Activated naive CD4-positive, alpha-beta T cell treated with anti-CD3 and anti-CD28 coated beads, Interleukin-2, amount 50 U/mL, for 16 hours (primary cell): ENCODE measurements at regions not wholly inside any gene's neighbourhood (a gene's known extent, or its start where the extent isn't known, plus 50 kb on each side); places are given as distances from the start of the nearest gene placed in this dataset.

Source experiments
- DNase-seq: peaks from one replicate; pipeline ENCODE4 v3.0.0-alpha.2; 2020

DNA sequence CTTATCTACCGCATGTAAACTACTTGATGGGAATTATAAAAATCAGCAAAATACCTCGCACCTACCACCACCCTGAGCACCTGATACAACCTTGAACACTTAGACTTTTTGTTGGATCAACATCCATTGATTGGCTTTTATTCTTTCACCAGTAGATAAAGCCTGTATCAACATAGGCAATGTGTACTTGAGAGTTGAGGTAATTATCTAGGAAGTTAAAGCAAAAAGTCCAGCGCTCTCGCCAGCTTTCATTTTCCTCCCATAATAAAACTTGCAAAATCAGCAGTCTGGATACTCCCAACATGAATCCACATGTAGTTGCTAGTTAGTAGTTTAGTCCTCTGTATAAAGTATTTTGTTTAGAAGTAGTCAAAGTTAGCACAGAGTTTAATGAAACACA, 132.0 kb upstream of the PRDM1 start:
- DNase-seq = no peak

DNA sequence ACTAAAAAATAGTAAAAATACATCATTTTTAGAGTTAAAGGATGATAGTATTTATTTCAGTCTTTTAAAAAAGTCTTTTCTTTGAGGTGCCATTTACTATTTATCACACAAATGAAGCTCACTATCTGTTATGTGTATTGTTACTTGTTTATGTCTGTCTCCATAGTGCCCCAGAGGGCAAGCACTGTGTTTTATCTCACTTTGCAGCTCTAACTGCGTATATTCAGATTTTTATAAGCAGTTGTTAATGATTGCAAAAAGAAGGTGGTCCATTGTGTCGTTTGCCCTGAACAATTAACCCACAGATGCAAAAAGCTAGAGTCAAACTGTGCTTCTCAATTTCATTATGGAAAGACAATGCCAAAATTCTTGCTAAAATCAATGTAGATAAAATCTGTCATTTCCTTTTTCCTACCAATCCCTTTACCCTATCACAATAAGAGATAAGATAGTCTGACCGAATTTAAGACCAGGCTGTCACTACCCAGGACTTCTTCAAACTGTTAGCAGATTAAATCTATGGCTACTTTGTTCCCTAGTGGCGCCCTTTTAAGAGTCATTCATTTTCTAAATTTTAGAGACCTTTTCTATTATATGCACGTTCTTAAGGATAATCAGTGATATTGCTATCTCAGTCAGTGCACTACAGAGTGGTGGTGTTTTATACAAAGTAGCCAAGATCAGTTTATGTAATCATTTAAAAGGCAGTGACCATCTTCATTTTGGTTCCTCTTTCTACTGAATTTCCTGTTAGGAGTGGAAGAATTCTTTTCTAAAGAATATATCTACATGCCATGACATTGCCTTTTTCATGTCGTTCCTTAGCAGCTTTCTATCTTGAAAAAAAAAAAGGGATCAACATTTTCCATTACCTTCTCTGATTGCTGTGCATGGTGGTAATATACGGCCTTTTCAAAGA, 133.1 kb upstream of the PRDM1 start:
- no peak for DNase-seq

DNA sequence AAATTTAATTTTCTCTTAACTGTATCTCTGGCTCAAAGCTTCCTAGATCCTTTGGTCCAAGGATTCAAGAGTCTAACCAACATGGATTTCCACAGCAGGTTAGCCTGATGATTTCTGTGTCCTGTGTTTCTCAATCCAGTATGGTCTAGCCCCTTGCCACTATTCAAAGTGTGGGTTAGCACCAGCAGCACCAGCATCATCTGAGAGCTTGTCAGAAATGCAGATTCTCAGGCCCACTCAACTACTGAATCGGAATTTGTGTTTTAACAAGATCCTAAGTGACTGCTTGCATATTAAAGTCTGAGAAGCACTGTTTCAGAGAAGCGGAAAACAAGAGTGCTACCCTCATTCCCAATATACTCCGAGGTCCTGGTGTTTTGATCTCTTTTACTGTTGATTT, 133.8 kb upstream of the PRDM1 start:
- no peak for DNase-seq

DNA sequence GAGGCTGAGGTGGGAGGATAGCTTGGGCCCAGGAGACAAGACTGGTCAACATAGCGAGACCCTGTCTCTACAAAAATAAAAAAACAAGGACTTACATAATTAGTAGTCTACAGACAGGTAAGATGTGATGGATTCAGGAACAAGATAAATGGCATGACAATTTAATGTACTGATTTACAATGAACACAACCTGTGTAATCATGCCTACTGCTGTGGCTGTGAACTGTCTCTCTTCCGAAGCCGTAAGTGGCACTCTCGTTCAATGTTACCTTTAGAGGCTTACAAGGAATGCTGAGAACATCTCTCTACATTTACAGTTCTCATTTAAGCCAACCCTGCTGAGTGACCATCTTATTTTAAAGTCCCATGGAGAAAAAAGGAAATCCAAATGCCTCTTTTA, 134.8 kb upstream of the PRDM1 start:
- no peak for DNase-seq

DNA sequence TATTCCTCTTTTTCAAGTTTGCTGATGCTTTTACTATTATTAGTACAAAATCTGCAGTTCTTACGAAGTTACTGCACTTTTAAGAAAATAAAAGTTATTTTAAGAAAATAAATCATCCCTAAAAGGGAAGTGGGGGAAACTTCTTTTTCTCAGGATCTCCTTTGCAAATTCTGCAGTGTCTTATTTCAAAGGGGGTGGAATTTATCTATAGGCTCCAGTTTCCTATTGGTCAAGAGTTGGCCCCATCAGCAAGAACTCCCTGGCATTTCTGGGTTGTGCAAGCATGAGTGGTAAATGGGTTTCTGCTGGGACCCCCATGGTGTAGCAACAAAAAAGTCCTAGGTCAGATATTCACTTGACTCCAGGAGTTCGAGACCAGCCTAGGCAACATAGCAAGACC, 136.3 kb upstream of the PRDM1 start:
- DNase-seq = no peak

DNA sequence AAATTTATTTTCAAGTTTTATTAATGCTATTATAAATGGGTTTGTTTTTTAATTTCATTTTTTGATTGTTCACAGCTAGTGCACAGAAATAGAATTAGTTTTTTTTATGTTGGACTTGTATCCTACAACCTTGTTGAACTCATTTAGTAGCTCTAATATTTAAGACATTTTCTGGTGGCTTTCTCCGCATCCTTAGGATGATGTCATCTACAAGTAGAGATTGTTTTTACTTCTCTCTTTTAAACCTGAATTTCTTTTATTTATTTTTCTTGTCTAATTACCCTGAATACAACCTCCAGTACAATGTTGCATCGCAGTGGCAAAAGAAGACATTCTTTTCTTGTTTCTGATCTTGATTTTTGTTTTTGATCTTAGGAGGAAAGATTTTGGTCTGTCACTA, 142.6 kb upstream of the PRDM1 start:
- no peak for DNase-seq

DNA sequence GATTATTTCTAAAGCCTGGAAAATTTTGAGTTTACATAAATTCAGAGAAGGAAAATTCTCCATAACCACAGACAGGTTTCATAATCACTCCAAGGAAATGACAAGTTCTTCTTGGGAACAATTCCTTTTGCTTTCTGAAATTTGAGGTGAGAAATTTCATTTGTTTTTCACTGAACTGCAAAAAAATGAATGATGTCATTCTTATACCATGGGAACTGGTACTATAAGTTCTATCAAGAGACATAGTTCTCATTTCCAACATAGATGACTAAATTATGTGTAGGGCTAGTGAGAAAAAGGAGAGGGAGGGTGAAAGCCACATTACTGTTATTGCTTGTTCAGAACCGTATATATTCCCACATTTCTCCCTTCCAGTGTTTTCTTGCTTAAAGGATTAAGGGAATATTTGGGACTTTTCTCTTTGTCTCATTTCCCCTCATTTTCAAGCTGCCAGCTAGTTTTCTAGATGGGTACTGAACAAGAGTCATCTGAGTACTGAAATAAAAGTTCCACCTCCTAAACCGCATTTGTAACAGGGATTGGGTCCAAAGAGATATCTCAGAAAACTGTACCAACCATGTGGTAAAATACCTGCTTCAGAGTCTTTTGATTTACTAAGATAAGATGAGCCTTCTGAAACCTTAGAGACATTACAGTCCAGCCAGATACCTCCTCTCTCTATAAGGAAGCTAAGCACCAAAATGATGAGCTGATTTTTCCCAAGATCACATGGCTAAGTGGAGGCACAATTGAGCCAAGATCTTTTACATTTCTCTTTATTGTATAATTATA, 144.3 kb upstream of the PRDM1 start:
- no peak for DNase-seq

DNA sequence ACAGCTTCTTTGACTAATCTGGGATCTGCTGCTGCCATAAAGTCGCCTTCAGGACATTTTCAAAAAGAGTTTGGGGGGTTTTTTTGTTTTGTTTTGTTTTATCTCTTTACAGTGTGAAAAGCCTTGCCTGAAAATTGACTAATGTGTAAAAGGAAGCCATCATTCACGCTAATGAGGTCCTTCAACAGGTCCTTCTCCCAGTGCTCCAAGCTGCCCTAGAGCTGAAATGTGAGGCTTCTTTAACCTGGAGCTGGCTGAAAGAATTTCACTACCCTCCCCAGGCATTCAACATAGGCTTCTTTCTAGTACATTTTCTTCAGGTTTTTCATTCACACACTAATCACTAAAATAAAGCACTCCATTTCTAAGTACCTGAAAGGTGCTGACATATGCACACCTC, 145.1 kb upstream of the PRDM1 start:
- no peak for DNase-seq

DNA sequence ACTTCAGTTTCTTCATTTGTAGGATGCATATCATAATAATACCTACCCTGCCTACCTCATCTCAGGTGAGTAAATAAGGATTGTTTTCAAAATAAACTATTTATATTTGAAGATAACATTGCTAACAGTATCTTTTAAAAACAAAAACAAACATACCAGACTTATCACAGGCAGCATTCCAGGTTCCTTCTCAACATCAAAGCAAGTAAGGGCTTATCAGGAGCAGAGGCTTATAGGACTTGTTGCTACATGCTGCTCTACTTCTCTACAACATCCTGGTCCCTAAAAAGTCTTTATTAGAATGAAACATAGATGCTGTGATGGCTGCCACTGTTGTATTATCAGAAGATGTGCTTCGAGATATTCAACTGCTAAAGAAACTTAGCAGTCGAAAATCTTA, 149.2 kb upstream of the PRDM1 start:
- no peak for DNase-seq

DNA sequence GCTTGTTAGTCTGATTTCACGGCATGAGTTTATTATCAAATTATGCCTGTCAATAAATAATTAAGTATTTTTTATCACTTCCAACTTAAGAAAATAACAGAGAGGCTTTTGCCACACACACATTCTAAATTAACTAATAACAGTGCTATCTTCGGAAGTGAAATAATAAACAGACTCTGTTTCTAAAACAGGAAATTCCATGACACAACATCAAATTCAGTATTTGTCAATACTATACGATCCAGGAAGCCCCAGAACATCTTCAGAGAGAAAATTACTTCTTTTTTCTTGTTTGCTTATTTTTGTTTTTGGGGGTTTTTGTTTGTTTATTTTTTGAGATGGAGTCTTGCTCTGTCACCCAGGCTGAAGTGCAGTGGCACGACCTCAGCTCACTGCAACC, 150.7 kb upstream of the PRDM1 start:
- no peak for DNase-seq

DNA sequence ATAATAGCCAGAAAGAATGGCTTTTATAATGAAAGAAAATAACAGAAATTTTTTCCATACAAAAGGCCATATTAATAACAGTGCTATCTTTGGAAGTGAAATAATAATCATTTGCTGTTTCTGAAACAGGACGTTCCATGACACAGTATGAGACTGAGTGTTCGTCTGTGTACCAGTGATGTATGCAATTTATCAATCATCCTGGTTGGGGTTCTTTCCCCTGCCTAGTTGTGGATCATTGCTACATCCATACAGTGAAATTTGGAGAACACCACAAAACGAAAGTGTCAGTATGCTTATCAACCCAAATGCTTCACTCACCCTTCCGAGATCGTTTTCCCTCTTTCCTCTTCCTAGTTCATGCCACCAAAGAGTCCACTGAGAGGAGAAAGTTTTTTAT, 151.4 kb upstream of the PRDM1 start:
- DNase-seq = no peak

DNA sequence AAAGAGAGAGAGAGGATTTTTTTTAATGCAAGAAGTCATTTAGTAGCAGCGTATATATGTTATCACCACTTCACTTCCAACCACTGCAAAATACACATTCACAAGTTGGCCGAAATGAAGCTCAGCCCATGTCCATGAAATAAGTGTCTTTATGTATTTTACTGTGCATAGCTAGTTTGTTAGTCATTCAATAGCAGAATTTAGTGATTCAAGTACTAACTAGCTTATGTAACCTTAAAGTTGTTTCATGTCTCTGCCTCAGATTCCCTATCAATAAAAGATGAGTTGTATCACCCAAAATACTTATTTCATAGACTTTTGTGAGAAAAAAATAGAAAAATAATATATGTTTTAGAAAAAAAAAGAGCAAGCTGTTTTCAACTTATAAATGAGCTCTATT, 153.7 kb upstream of the PRDM1 start:
- no peak for DNase-seq

DNA sequence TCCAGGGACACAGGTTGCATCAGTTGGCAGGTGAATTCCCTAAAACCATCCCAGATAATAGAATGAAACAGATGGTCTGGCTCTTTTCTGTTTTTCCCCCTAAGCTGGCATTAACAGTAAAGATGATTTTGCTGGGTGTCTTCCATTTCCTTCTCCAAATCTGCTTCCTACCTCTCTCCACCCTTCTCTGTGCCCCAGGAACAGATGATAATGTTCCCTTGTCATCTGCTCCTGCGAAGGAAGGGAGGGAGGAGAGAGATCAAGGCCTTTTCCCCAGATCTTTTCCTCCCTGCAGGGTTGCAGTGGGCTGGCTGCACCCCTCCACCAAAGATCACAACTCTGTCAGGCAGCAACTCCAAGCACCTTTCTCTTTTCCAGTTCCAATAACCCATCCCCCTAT, 156.5 kb upstream of the PRDM1 start:
- no peak for DNase-seq

DNA sequence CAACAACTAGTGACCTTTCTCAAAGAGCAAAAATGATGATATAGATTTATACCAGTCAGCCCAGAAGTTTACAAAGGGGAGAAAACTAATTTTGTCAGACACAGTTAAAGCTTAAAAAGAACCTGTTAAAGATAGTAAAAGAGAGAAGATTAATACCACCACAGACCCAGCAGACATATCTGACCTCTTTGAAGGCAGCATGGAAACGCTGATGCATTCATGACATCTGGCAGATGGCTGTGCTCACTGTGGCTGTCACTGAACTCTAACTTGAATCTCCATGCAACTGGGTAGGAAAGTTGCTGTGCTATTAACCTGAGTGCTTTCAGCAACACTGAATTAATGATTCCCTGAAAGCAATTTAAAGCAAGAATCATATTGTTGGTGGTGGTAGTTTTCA, 159.8 kb upstream of the PRDM1 start:
- DNase-seq = no peak

DNA sequence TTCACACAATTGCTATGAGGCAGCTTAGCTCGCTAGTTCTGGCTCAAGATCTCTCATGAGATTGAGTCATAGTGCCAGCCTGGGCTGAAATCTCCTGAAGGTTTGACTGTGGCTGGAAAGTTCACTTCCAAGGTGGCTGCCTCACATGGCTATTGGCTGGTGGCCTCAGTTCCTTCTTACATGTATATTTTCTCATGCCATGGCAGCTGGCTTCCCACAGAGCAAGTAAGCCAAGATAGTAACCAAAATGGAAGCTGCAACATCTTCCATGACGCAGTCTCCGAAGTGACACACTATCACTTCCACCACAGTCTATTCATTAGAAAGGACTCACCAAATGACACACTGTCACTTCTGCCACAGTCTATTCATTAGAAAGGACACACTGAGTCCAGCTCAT, 160.4 kb upstream of the PRDM1 start:
- no peak for DNase-seq

DNA sequence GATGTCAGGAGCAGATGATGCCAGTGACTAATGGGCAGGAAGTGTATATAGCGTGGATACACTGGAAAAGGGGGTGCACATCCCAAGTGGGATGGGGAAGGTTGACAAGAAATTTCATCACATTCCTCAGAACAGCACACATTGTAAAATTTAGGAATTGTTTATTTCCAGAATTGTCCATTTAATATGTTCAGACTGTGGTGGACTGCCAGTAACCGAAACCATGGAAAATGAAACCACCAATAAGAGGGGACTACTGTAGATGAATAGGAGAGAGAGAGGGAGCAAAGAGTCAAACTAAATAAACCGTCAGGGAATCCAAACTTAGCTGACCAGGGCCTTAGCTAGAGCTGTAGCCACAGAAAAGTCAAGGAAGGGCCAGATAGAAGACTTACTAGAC, 164.4 kb upstream of the PRDM1 start:
- no peak for DNase-seq

DNA sequence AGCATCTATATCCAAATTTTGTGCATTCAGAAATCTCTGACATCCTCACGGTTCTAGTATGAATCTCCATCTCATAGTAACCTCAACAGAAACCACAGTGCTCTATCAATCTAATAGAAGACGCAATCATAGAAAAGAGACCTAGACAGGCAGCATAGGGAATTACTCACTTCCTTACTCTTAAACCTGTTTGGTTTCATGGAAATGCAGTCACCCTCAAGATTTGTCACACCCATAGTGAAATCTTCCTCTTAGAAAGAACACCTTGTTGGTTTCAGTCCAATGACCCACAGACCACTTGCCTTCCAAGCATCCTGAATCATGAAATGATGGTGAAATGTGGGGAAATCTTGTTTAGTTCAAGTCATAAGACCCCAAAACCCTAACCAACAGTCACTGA, 166.1 kb upstream of the PRDM1 start:
- DNase-seq = no peak

DNA sequence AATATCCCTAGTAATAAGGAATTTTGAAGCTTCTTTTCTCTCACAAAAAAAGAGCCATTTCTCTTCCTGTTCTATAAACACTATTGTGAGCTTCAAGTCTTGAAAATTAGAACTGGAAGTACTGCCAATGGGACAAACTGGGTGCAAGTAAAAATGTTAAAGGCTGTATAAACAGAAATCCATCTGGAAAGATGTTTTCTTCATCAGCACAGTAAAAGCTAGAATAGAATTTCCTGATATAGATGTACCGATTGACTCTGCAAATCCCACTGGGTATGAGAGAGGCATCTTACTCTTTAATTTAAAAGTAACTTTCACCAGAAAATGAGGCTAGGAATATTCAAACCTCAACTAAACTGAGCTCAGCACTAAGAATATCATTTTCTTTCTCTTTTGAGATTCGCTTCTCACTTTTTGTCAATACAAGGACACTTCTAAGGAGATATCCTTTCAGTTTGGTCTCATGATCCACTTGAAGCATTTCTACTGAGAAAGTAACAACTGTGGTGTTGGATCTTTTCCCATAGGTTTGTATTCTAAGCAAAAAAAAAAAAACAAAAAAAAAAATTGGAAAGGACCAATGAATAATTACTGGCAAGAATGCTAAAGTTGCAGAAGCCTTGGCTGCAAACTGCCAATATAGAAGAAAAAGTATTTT, 169.0 kb upstream of the PRDM1 start:
- no peak for DNase-seq

DNA sequence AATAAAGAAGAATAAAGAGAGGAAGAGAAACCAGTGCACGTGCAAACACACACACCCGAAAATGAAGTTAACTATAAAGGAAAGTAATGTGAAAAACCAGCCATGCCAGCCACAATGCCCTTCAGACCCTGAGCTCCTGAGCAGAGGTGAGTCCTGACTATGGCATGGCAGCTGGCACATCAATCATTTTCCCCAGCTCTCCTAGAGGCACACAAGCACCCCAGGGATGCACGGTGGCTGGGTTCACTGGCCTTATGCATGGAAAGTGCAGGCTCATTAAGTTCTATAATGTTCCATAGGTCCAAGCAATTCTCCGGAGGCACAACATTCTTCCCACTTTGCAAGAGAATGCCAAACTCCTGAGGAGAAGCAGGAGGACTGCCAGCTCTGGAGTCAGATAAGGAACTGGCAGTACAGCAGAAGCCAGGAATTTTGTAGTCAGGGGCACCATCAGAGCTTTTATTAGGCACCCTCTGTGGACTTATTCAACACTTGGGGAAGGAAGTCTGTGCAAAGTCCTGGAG, 175.0 kb upstream of the PRDM1 start:
- DNase-seq = no peak

DNA sequence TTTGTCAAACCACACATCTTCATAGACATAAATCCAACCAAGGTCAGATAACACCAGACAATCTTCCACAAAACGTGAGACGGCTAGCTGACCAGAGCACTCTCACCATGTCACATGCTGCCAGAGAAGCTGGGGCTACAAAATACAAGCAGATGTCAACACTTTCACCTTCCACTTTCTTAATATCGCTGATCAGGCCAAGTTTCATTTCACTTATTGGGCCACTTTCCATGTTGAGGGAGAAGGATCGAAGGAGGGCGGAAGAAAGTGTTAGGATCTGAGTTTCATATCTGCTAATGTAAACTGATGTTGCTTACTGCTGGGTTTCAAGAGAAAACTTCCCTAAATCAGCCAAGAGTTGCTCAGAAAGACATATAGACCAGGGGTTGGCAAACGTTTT, 177.0 kb upstream of the PRDM1 start:
- DNase-seq = no peak

DNA sequence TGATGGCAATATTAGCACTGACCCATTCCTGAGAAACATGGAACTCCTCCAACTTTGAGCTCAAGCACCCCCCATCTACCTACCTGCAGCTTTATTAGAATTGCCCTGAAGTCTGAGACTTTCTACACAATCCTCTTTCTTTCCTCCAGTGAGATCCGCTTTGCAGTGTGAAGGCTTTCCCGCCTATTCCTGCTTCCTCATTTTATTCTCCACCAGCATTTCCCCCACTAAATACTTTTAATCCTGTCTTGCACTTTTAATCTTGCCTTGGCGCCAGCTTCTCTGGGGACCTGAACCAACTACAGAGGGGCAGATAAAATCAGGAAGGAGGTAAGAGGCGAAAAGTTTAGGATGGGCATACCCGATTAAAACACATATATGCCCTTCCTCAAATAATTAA, 178.1 kb upstream of the PRDM1 start:
- DNase-seq = no peak

DNA sequence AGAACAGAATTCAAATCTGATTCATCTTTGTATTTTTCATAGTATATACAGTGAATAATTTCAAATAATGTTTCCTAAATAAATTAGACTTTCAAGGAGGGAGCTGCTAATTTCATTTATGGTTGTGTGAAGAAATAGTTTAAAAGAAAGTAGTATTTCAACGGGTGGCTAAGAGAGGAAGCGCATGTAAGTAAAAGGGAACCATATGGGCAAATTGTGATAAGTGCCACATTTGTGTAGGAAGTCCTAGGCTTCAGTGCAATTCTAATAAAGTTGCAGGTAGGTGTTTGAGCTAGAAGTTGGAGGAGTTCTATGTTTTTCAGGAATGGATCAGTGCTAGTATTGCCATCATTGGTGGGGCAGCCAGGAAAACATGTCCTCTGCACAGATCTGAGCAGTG, 178.8 kb upstream of the PRDM1 start:
- no peak for DNase-seq

DNA sequence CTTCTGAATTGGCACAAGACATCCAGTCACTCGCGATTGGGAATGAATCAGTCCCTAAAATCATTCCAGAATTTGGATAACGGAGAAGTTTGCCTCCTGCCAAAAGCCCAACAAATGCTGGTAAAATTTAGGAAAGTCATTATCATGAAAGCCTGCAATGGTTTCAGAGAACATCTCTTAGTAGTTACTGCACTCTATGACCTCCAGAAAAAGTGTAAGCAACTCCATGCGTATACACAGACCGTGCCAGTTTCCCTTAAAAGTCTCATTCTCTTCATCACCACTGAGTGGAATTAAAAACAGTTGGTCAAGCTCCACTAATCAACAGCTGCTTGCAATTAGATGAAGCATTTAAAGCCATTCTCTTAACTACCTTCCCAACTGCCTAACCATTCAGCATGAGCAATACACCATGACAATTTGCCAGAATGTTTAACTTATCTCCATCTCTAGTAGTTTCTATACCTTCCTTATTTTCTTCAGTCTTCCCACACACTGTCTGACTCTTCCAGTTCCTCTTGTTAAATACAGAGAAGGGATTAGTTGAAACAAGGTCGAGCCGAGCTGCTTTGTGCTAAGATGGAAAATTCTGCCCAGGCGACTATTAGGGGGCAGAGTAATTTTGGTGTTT, 183.6 kb upstream of the PRDM1 start:
- no peak for DNase-seq
